ENCODE measurements at regions not wholly inside any gene's neighbourhood (a gene's known extent, or its start where the extent isn't known, plus 50 kb on each side); places are given as distances from the start of the nearest gene placed in this dataset.

- Histone ChIP-seq H3K27me3 (ENCODE audit: control insufficient read depth, insufficient read depth, low read length, poor library complexity, severe bottlenecking) (no peaks in the 10 kb centered on the region), H3K9me3 (ENCODE audit: control insufficient read depth, low read length) (no peaks in the 10 kb centered on the region), H3K27ac (ENCODE audit: insufficient read depth, low read depth, low read length, poor library complexity, severe bottlenecking) (no peak overlapping the region), H3K4me1 (ENCODE audit: control insufficient read depth, insufficient read depth, low read length) (no peaks in the 10 kb centered on the region), H3K4me3 (ENCODE audit: insufficient read depth, low read depth, low read length) (no peak overlapping the region), H3K36me3 (ENCODE audit: control insufficient read depth, insufficient read depth, low read length) (no peaks in the 10 kb centered on the region)
- 91 to 93% methylated on average over 3 of the region's 3 CpGs for whole genome bisulfite sequencing, 2 experiments
These were observed 324.5 kb downstream of the GADD45G start for GRCh38 chr9:89929315-89929672.

DNA sequence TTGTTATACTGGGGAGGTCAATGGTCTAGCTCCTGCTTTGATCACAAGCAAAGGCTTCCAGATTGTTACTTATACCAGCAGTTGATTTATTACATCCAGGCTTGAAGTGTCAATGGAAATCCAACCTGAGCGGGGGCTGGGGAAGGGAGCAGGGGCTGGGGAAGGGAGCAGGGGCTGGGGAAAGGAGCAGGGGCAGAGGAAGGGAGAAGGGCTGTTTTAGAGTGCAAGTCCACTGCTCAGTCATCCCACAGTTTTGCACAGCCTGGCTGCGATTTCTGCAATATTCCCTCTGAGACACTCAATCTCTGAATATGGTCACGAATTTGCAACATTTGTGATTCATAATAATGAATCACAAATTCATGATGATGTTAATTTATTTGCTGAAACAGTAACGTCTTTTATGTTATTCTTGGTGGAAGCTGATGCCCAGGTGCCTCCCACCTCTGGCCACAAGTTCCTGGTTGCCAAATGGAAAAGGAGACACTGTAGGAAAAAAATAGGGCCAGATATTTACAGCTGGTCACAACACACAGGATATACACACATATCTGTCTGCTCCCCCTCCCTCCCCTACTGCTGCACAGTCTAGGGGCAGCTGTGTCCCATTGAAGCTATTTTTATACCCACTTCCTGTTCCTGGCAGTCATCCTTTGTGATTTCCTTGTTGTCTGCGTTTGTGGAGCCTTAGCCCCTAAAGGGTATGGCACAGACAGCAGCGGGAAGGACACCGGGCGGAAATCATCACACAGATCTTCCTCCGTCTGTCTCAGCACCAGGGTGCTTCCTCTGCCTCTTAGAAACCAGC, 325.1 kb downstream of the GADD45G start:
- Histone ChIP-seq H3K36me3 (ENCODE audit: control insufficient read depth, insufficient read depth, low read length) (no peaks in the 10 kb centered on the region), H3K9me3 (ENCODE audit: control insufficient read depth, low read length) (no peaks in the 10 kb centered on the region), H3K27me3 (ENCODE audit: control insufficient read depth, insufficient read depth, low read length, poor library complexity, severe bottlenecking) (no peaks in the 10 kb centered on the region), H3K4me1 (ENCODE audit: control insufficient read depth, insufficient read depth, low read length) (no peaks in the 10 kb centered on the region), H3K27ac (ENCODE audit: insufficient read depth, low read depth, low read length, poor library complexity, severe bottlenecking) (no peak overlapping the region), H3K4me3 (ENCODE audit: insufficient read depth, low read depth, low read length) (no peak overlapping the region)
- 85 to 88% methylated on average over 9 of the region's 9 CpGs for WGBS, 2 experiments

DNA sequence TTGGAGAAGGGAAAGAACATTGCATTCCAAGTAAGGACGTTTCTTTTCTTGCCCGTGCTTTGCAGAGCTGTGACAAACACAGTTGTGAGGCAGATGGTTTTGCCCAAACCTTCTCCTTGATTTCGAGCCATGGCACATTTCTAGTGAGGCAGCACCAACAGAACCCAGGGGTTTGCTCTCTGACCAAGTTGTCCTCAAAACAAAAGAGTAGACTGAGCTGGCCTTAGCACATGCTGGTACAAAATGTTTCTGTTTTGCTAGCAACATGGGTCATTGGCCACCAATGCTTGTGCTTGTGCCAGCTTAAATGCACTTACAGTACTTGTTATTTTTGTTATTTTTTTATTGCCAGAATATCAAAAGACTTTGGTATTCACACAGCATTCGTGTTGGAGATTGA, 328.8 kb downstream of the GADD45G start:
- Histone ChIP-seq H3K27me3 (ENCODE audit: control insufficient read depth, insufficient read depth, low read length, poor library complexity, severe bottlenecking) (no peaks in the 10 kb centered on the region), H3K4me1 (ENCODE audit: control insufficient read depth, insufficient read depth, low read length) (no peaks in the 10 kb centered on the region), H3K36me3 (ENCODE audit: control insufficient read depth, insufficient read depth, low read length) (no peaks in the 10 kb centered on the region), H3K4me3 (ENCODE audit: insufficient read depth, low read depth, low read length) (no peak overlapping the region), H3K27ac (ENCODE audit: insufficient read depth, low read depth, low read length, poor library complexity, severe bottlenecking) (no peak overlapping the region), H3K9me3 (ENCODE audit: control insufficient read depth, low read length) (no peaks in the 10 kb centered on the region)
- 91 to 92% methylated on average over 4 of the region's 4 CpGs for WGBS, 2 experiments

- H3K4me3 ChIP-seq (ENCODE audit: insufficient read depth, low read depth, low read length), result no peak overlapping the region
- H3K9me3 ChIP-seq (ENCODE audit: control insufficient read depth, low read length), result no peaks in the 10 kb centered on the region
- H3K36me3 ChIP-seq (ENCODE audit: control insufficient read depth, insufficient read depth, low read length), result no peaks in the 10 kb centered on the region
- H3K27me3 ChIP-seq (ENCODE audit: control insufficient read depth, insufficient read depth, low read length, poor library complexity, severe bottlenecking), result no peaks in the 10 kb centered on the region
- WGBS, 2 experiments, result 91 to 96% methylated on average over 6 of the region's 6 CpGs
- no peak overlapping the region for H3K27ac ChIP-seq (ENCODE audit: insufficient read depth, low read depth, low read length, poor library complexity, severe bottlenecking)
- no peaks in the 10 kb centered on the region for H3K4me1 ChIP-seq (ENCODE audit: control insufficient read depth, insufficient read depth, low read length)
These were observed 330.3 kb downstream of the GADD45G start for GRCh38 chr9:89935115-89935514.

DNA sequence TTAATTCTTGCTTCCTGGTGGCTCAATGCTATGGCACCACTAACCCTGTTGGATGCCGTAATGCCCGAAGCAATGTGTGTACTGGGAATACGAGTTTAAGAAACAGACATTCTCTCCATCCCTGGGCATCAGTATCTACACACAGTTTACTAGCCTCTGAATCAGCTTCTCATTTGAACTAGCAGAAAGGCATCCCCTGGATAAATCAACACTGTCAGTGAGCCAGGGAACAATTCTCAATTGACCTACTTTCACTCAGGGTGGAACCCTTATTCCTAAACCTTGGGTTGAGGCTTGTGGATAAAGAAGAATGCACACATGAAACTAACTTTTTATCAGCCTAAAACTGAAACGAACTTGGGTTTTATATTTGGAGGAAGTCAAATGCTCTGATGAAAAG, 331.0 kb downstream of the GADD45G start:
- Histone ChIP-seq H3K4me1 (ENCODE audit: control insufficient read depth, insufficient read depth, low read length) (no peaks in the 10 kb centered on the region), H3K9me3 (ENCODE audit: control insufficient read depth, low read length) (no peaks in the 10 kb centered on the region), H3K36me3 (ENCODE audit: control insufficient read depth, insufficient read depth, low read length) (no peaks in the 10 kb centered on the region), H3K27me3 (ENCODE audit: control insufficient read depth, insufficient read depth, low read length, poor library complexity, severe bottlenecking) (no peaks in the 10 kb centered on the region), H3K4me3 (ENCODE audit: insufficient read depth, low read depth, low read length) (no peak overlapping the region), H3K27ac (ENCODE audit: insufficient read depth, low read depth, low read length, poor library complexity, severe bottlenecking) (no peak overlapping the region)
- WGBS, 2 experiments, result 89 to 97% methylated on average over 4 of the region's 4 CpGs

- Histone ChIP-seq H3K27me3 (ENCODE audit: control insufficient read depth, insufficient read depth, low read length, poor library complexity, severe bottlenecking) (no peaks in the 10 kb centered on the region), H3K27ac (ENCODE audit: insufficient read depth, low read depth, low read length, poor library complexity, severe bottlenecking) (no peak overlapping the region), H3K4me3 (ENCODE audit: insufficient read depth, low read depth, low read length) (no peak overlapping the region), H3K9me3 (ENCODE audit: control insufficient read depth, low read length) (no peaks in the 10 kb centered on the region), H3K36me3 (ENCODE audit: control insufficient read depth, insufficient read depth, low read length) (no peaks in the 10 kb centered on the region), H3K4me1 (ENCODE audit: control insufficient read depth, insufficient read depth, low read length) (no peaks in the 10 kb centered on the region)
- 97 to 100% methylated on average over 2 of the region's 2 CpGs for WGBS, 2 experiments
These were observed 332.2 kb downstream of the GADD45G start for GRCh38 chr9:89937051-89937450.

- H3K4me1 ChIP-seq (ENCODE audit: control insufficient read depth, insufficient read depth, low read length), result no peaks in the 10 kb centered on the region
- H3K4me3 ChIP-seq (ENCODE audit: insufficient read depth, low read depth, low read length), result no peak overlapping the region
- H3K36me3 ChIP-seq (ENCODE audit: control insufficient read depth, insufficient read depth, low read length), result no peaks in the 10 kb centered on the region
- no peak overlapping the region for H3K27ac ChIP-seq (ENCODE audit: insufficient read depth, low read depth, low read length, poor library complexity, severe bottlenecking)
- H3K9me3 ChIP-seq (ENCODE audit: control insufficient read depth, low read length), result no peaks in the 10 kb centered on the region
- no peaks in the 10 kb centered on the region for H3K27me3 ChIP-seq (ENCODE audit: control insufficient read depth, insufficient read depth, low read length, poor library complexity, severe bottlenecking)
- WGBS, 2 experiments, result 81 to 95% methylated on average over 4 to 5 of the region's 6 CpGs
These were observed 334.4 kb downstream of the GADD45G start for GRCh38 chr9:89939181-89939580.

- 92 to 95% methylated on average over 13 to 14 of the region's 14 CpGs for WGBS, 2 experiments
- H3K4me3 ChIP-seq (ENCODE audit: insufficient read depth, low read depth, low read length), result no peak overlapping the region
- no peaks in the 10 kb centered on the region for H3K9me3 ChIP-seq (ENCODE audit: control insufficient read depth, low read length)
- H3K27ac ChIP-seq (ENCODE audit: insufficient read depth, low read depth, low read length, poor library complexity, severe bottlenecking), result no peak overlapping the region
- H3K4me1 ChIP-seq (ENCODE audit: control insufficient read depth, insufficient read depth, low read length), result no peaks in the 10 kb centered on the region
- no peaks in the 10 kb centered on the region for H3K27me3 ChIP-seq (ENCODE audit: control insufficient read depth, insufficient read depth, low read length, poor library complexity, severe bottlenecking)
- H3K36me3 ChIP-seq (ENCODE audit: control insufficient read depth, insufficient read depth, low read length), result no peaks in the 10 kb centered on the region
These were observed 334.9 kb downstream of the GADD45G start for GRCh38 chr9:89939626-89940292.

DNA sequence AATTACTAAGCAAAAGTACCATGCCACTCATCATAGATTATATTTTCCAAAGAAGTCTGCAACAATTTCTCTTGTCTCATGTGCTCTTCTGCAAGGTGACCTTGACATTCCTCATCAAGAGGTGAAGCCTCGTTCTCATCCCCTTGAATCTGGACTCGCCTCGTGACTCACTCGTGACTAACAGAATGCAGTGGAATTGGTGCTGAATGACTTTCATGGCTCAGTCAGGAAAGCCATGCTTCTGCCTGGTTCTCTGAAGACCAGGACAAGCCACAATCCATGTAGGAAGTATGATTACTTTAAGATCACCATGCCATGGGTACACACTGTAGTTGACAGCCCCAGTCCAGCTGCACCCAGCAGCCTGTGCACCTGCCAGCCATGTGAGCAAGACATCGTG, 335.8 kb downstream of the GADD45G start:
- 93 to 98% methylated on average over 5 of the region's 5 CpGs for WGBS, 2 experiments
- no peaks in the 10 kb centered on the region for H3K36me3 ChIP-seq (ENCODE audit: control insufficient read depth, insufficient read depth, low read length)
- no peak overlapping the region for H3K4me3 ChIP-seq (ENCODE audit: insufficient read depth, low read depth, low read length)
- H3K27me3 ChIP-seq (ENCODE audit: control insufficient read depth, insufficient read depth, low read length, poor library complexity, severe bottlenecking), result no peaks in the 10 kb centered on the region
- H3K27ac ChIP-seq (ENCODE audit: insufficient read depth, low read depth, low read length, poor library complexity, severe bottlenecking), result no peak overlapping the region
- no peaks in the 10 kb centered on the region for H3K9me3 ChIP-seq (ENCODE audit: control insufficient read depth, low read length)
- H3K4me1 ChIP-seq (ENCODE audit: control insufficient read depth, insufficient read depth, low read length), result no peaks in the 10 kb centered on the region

DNA sequence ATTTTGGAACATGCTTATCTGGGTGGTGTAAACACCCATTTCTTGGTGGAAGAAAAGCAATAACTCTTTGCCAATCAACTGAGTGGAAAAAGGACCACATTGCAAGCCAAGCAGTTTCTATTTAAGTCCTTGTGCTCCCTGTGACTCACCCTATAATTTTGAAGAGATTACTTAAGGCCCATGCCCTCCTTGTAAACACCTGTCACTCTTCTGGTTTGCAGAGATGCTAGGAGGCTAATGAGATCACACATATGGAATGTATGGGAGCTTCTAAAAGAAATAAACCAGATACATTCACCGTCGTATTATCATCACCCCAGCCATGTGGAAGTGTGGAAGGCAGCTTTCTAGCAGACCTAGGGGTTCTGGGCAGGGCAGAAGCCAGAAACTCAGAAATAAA, 337.1 kb downstream of the GADD45G start:
- Histone ChIP-seq H3K36me3 (ENCODE audit: control insufficient read depth, insufficient read depth, low read length) (no peaks in the 10 kb centered on the region), H3K27me3 (ENCODE audit: control insufficient read depth, insufficient read depth, low read length, poor library complexity, severe bottlenecking) (no peaks in the 10 kb centered on the region), H3K4me1 (ENCODE audit: control insufficient read depth, insufficient read depth, low read length) (no peaks in the 10 kb centered on the region), H3K9me3 (ENCODE audit: control insufficient read depth, low read length) (no peaks in the 10 kb centered on the region), H3K4me3 (ENCODE audit: insufficient read depth, low read depth, low read length) (no peak overlapping the region), H3K27ac (ENCODE audit: insufficient read depth, low read depth, low read length, poor library complexity, severe bottlenecking) (no peak overlapping the region)
- WGBS, 2 experiments, result 94% methylated on average over 2 of the region's 2 CpGs
